HG03521 (cell line): ENCODE measurements at regions not wholly inside any gene's neighbourhood (a gene's known extent, or its start where the extent isn't known, plus 50 kb on each side); places are given as distances from the start of the nearest gene placed in this dataset.
A peak's percentile ranks its signal among the peaks of the same experiment; 100 is the strongest.
"Not testable (repeated sequence)": the region's sequence is repeated elsewhere in the genome, so short reads cannot be mapped to it uniquely, and the experiment has no call there.

Experiments used
- ATAC-seq: cut with Tn5 transposase; IDR thresholded peaks from one replicate; pipeline ENCODE4 v1.9.1; 2021; ENCODE audit warnings: mild to moderate bottlenecking, moderate library complexity; ENCODE audit not compliant: unreplicated experiment

DNA sequence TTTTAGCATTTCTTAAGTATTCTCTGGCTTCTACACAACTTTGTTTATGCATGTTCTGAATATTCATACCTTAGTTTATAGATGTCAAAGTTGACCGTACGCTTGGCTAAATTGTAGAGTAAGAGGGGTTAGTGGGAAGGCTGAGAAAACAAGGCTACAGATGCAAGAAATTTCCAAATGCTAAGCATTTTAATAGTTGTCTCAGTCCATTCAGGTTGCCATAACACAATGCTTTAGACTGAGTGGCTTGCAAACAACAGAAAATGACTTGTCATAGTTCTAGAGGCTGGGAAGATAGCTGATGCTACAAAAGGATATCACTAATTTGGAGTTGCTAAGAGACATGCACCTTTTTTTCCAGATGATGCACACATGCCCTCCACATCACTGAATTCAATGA is 53.0 kb upstream of the C1QTNF3 start:
- not testable (repeated sequence) for ATAC-seq

DNA sequence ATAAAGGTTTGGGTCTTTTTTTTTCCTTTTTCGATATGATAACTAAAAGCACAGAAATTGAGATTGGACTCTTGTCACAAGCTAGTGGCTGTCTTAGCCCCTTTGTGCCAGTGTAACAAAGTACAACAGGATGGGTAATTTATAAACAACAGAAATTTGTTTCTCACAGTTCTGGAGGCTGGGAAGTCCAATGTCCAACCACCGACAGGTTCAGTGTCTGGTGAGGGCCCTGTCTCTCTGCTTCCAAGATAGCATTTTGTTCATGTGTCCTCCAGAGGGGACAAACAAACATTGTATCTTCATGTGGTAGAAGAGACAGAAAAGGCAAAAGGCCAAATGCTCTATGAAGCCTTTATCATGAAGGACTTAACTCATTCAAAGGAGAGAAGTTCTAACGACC is 56.9 kb upstream of the C1QTNF3 start:
- not testable (repeated sequence) for ATAC-seq

DNA sequence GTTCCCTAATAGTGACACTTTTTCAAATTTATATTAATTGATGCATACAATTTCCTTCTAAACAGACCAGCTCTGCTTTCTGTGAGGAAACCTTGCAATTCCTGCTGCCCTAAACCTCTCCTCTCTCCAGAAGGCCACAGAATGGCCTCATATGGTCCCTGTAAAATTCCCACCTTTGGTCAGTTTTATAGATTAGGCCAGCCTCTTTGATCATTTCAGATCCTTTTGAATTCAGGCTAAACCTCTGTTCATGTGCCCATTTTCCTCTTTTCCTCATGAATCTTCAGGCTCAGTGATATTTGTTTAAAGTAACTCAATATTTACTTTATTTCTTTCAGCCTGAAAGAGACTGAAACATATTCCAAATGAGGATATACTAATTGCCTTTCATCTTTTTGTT is 58.6 kb upstream of the C1QTNF3 start:
- ATAC-seq: not testable (repeated sequence)

DNA sequence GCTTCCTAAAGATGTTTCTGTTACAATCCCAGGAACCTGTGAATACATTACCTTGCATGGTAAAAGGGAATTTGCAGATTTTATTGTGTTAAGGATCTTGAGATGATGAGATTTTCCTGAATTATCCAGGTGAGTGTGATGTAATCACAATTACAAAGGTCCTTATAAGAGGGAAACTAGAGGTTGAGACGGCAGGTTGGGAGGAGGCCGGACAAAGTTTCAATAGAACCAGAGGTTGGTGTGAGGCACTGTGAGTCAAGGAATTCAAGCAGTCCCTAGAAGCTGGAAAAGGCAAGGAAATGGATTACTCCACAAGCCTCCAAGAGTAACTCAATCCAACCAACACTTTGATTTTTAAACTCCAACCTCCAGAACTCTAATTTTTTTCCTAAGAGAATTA is 65.9 kb upstream of the C1QTNF3 start:
- not testable (repeated sequence) for ATAC-seq

DNA sequence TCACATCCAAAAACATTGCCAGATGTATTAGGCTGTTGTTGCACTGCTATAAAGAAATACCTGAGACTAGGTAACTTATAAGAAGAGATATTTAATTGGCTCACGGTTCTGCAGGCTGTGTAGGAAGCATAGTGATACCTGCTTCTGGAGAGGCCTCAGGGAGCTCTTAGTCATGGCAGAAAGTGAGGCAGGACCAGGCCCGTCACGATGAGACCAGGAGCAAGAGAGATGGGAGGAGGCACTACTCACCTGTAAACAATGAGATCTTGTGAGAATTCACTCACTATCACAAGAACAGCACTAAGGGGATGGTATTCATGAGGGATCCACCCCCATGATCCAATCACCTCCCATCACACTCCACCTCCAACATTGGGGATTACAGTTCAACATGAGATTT is 81.3 kb upstream of the C1QTNF3 start:
- ATAC-seq: not testable (repeated sequence)

DNA sequence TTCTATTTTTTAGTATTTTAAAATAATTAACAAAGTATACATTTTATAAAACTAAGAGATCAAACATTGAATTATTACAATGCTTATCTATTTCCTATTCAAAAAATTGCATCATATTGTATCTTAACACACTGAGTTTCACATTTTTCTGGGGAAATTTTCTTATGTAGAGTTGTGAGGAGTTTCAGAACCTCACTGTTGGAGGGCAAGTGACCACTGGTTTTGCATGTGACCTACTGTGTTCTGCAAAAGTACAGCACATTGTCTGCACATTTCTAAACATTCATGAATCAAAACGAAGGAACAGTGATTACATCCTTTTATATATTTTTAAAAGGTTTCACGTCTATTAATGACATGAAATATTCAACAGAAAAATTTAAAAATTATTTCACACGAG is 82.3 kb upstream of the C1QTNF3 start:
- peak; percentile 85 for ATAC-seq

DNA sequence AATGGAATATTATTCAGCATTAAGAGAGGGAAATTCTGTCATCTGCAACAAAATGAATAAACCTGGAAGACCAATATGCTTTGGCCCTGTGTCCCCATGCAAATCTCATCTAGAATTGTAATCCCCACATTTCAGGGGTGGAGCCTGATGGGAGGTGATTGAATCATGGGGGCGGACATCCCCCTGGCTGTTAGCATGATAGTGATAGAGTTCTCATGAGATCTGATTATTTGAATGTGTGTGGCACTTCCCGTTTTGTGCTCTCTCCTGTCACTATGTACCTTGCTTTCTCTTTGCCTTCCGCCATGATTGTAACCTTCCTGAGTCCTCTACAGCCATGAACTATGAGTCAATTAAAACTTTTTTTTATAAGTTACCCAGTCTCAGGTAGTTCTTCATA is 83.7 kb upstream of the C1QTNF3 start:
- ATAC-seq: not testable (repeated sequence)

DNA sequence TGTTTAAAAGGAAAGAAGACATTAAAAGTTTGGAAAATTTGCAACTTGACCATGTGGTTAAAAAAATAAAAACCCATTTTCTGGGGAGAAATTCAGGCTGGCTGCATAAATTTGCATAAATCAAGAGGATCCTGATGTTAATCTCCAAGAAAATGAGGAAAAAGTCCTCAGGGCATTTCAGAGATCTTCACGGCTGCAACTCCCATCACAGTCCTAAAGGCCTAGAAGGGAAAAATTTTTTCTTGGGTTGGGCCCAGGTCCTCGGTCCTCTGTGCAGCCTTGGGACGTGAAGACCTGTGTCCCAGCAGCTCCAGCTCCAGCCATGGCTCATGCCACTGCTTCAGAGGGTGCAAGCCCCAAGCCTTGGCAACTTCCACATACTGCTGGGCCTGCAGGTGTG is 84.8 kb upstream of the C1QTNF3 start:
- ATAC-seq: not testable (repeated sequence)

DNA sequence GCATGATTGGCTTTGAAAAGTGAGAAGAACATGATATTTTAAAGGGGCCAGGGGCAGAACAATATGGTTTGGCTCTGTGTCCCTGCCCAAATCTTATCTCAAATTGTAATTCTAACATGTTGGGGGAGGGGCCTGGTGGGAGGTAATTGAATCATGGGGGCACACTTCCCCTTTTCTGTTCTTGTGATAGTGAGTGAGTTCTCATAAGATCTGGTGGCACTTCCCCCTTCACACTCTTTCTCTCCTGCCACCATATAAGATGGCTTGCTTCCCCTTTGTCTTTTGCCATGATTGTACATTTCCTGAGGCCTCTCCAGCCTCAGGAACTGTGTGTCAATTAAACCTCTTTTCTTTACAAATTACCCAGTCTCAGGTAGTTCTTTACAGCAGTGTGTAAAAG is 85.9 kb upstream of the C1QTNF3 start:
- not testable (repeated sequence) for ATAC-seq

DNA sequence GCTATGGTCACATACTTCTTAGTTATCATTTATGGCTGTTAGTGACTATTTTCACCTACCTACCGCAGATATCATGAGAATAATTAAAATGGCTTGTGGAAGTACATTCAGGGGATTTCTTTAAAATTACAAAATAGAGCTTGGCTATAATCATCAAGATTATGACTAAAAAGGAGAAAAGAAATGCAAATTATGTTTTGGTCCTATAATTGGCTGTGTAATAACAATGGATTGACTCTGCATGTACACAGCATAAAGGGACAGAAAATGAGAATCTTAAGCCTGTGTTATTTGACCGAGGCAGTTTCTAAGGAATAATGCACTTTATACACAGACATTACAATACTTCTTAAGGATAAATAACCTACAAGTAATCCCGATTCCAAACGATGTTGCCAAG is 112.0 kb upstream of the C1QTNF3 start:
- not testable (repeated sequence) for ATAC-seq

DNA sequence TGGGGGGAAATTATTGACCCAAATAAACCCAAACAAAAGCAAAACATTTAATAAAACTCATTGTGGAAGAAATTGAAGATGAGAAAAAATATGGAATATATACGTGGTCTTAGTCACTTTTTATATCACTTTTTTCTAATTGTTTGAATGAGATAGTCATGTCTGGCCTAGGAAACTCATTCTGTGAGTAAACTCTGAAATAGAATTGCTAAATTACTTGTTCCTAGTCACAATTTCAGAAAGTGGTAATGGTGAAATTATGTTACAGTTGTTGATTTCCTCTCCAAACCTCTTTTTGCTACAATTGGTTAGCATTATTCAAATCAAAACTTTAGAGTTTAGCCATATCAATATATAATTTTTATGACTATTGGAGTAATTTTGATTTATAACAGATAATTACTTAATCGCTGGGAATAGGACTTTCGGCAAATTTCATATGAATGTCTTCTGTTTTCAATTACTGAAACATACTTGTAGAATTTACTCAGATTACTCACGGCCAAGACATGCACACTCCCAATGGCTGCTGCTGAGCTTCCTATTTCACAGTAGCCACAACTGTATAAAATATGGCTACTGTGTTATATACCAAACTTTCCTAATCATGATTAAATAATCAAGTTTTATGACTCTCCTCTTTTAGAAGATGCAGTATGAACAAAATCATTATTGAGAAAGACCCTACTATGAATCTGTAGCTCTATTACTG is 113.8 kb upstream of the C1QTNF3 start:
- ATAC-seq: not testable (repeated sequence)

DNA sequence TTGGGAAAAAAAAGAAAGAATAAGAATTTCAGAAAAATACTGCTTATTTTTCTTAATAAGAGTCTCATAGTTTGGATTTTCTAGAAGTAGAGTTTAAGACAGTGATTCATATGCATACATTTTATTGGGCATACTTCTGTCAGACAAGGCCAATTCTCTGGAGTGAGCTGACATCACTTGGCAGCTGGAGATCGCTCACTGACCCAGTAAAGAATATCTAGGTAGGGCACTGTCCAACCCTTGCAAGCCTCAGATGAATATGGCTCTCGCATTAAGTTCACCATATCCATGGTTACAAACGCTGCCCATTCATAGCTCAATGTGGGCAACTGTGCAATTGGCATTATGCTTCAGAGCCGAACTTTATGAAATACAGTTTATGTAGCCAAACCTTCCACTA is 117.9 kb upstream of the C1QTNF3 start:
- ATAC-seq: not testable (repeated sequence)

DNA sequence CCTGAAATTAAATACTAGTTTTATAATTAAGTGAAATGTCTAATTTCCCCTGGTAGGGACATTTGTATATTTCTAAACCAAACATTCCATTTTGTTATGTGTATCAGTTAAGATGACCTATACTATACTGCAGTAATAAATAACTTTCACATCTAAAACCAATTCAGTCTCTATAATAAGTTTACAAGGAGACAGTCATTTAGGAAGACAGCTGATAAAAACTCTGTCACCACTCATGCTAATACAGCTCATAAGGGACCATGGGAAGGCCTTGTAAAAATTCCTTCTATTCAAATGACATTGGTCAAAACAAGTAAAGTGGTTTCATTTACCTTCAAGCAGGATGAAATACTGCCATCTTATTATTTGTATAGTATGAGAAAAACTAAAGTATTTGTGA is 128.4 kb upstream of the C1QTNF3 start:
- not testable (repeated sequence) for ATAC-seq

DNA sequence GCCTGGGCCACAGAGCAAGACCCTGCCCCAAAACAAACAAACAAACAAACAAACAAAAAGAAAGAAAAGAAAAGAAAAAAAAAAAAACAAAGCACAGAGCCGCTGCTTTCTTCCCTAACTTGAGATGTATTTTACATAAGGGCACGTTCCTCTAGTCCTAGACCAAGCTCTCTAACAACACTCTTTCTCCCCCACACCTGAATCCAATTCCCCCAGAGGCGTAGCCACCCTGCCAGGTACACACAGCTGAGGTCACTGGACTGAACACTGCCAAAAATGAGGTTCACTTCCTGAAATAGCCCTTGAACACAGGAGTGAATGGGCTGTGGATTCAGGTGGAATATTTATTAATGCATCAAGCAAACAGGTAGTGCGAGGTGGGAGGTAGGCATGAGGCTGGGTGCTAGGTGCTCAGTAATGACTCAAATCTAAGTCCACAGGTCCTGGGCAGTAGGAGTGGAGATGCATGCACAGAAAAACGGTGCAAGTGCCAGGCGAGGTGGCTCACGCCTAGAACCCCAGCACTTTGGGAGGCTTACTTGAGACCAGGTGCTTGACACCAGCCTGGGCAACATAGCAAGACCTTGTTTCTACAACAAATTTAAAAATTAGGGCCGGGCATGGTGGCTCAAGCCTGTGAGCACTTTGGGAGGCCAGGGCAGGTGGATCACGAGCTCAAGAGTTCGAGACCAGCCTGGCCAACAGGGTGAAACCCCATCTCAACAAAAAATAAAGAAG is 136.6 kb upstream of the C1QTNF3 start:
- ATAC-seq: not testable (repeated sequence)

DNA sequence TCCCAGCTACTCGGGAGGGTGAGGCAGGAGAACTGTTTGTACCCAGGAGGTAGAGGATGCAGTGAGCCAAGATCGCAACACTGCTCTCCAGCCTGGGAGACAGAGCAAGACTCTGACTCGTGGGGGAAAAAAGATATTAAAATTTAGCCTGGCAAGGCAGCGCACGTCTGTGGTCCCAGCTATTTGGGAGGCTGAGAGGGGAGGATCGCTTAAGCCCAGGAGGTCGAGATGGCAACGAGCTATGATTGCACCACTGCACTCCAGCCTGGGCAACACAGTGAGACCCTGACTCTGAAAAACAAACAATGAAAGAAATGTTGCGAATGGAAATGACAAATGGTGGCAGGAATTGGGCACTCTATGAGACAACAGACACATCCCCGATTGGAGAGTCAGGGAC is 137.2 kb upstream of the C1QTNF3 start:
- ATAC-seq: not testable (repeated sequence)

DNA sequence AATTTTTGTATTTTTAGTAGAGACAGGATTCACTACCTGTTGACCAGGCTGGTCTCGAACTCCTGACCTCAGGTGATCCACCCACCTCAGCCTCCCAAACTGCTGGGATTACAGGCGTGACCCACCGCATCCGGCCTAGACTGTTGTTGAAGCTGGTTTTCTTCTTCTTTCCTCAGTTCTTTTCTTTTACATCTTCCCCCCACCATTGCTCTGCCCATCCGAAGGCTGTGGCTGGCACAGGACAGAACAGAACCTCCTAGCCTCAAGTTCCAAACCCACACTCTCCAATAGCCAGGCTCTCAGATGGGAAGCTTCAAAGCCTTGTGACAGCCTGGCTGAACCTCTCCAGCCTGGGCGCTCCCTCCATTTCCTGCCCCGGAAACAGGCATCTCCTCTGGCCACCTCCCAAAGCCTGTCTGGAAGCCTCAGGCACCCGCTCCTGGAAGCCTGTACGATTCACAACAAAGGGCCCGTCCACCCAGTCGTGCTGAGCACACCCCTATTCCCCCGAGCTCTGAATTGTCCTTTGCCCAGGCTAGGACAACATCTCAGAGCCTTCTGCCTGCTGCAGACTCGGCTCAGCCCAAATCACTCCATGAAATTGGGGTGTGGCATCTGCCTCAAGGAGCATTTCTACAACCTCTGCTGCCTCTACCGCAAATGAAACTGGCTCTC is 138.1 kb upstream of the C1QTNF3 start:
- ATAC-seq: not testable (repeated sequence)

DNA sequence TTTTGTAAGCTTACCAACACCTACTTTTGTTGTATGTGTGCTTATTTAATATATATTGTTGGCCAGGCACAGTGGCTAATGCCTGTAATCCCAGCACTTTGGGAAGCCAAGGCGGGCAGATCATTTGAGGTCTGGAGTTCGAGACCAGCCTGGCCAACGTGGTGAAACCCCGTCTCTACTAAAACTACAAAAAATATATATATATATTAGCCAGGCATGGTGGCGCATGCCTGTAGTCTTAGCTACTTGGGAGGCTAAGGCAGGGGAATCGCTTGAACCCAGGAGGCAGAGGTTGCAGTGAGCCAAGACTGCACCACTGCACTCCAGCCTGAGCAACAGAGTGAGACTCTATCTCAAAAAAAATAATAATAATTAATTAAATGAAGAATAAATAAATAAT is 142.0 kb upstream of the C1QTNF3 start:
- not testable (repeated sequence) for ATAC-seq

DNA sequence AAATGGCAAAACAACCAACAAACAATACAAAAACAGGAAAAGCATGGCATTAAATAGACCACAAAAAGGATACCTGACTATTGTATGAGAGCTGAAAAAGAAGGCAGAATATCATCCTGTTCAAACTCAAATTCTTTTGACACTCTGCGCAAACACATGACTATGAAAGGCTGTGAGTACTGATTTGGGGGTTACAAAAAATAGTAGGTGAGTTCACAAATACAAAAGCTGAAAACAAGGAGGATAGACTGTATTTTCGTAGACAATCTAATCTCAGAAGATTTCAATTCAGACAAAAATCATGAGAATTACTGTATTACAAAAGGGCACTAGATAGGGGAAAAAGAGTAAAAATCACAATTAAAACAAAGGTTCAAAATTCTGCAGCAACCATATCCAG is 142.6 kb upstream of the C1QTNF3 start:
- not testable (repeated sequence) for ATAC-seq

DNA sequence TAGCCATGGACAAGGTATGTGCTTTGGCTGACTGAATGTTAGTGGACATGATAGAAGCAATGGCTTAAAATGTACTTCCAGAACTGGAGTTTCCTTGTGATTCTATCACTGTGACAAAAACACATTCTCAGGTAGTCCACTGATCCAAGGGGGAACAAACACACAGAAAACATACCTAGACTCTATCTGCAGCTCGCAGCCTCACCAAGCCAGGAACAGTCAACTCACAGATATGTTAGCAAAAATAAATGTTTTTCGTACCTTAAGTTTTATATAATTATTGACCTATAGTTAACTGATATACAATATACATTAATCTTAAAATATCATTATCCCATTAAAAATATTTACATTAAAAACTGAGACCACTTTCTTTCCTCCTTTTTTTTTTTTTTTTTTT is 143.1 kb upstream of the C1QTNF3 start:
- not testable (repeated sequence) for ATAC-seq

DNA sequence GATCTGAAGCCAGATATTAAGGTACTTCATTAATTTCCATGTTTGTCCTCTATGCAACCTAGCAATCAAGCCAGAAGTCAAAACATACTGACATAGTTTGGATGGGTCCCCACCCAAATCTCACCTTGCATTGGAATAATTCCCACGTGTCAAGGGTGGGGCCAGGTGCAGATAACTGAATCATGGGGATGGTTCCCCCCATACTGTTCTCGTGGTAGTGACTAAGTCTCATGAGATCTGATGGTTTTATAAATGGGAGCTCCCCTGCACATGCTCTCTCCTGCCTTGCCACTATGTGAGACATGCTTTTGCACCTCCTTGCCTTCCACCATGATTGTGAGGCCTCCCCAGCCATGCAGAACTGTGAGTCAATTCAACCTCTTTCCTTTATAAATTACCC is 143.9 kb upstream of the C1QTNF3 start:
- not testable (repeated sequence) for ATAC-seq

DNA sequence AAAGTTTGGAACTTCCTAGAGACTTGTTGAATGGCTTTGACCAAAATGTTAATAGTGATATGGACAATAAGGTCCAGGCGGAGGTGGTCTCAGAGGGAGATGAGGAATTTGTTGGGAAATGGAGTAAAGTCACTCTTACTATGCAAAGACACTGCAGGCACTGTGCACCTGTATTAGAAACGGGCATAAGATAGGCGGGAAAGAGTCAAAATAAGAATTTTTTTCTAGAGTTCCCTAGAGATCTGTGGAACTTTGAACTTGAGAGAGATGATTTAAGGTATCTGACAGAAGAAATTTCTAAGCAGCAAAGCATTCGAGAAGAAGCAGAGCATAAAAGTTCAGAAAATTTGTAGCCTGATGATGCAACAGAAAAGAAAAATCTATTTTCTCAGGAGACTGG is 144.4 kb upstream of the C1QTNF3 start:
- ATAC-seq: not testable (repeated sequence)
